ENCODE measurements at regions not wholly inside any gene's neighbourhood (a gene's known extent, or its start where the extent isn't known, plus 50 kb on each side); places are given as distances from the start of the nearest gene placed in this dataset.
A peak's percentile ranks its signal among the peaks of the same experiment; 100 is the strongest.

- no peaks in the 10 kb centered on the region for H3K9me3 ChIP-seq (ENCODE audit: control insufficient read depth in 2 of 2, low read length in 2 of 2)
- DNase-seq (no peak), ATAC-seq (ENCODE audit: low read depth in 2 of 2) (no peak)
- no peaks in the 10 kb centered on the region for H3K4me1 ChIP-seq (ENCODE audit: control insufficient read depth, insufficient read depth, low read length, poor library complexity, severe bottlenecking)
- H3K36me3 ChIP-seq (ENCODE audit: control insufficient read depth, insufficient read depth, low read length): no peaks in the 10 kb centered on the region
- H3K36me3 Mint-ChIP-seq: no peaks in the 10 kb centered on the region
- H3K27ac ChIP-seq (ENCODE audit: insufficient read depth, low read length, poor library complexity, severe bottlenecking): no peak overlapping the region
- no peak overlapping the region for H3K4me3 ChIP-seq (ENCODE audit: low read depth, low read length)
- no peaks in the 10 kb centered on the region for H3K27me3 ChIP-seq (ENCODE audit: control insufficient read depth, insufficient read depth, low read length)
- H3K4me1 Mint-ChIP-seq: no peaks in the 10 kb centered on the region
- H3K4me3 Mint-ChIP-seq: no peak overlapping the region
- no peaks in the 10 kb centered on the region for H3K27me3 Mint-ChIP-seq
- no peak overlapping the region for H3K27ac Mint-ChIP-seq
- peaks cover 0 to 2% (median 0%) of the 10 kb centered on the region in 7 donors for H3K9me3 Mint-ChIP-seq
Measured at GRCh38 chr22:48393885-48394284, 1433.8 kb downstream of the BRD1 start.

GRCh38 chr22:48393041-48393370 is 1434.7 kb downstream of the BRD1 start:
- Histone ChIP-seq H3K4me1 (ENCODE audit: control insufficient read depth, insufficient read depth, low read length, poor library complexity, severe bottlenecking) (no peaks in the 10 kb centered on the region), H3K4me3 (ENCODE audit: low read depth, low read length) (no peak overlapping the region), H3K36me3 (ENCODE audit: control insufficient read depth, insufficient read depth, low read length) (no peaks in the 10 kb centered on the region), H3K27me3 (ENCODE audit: control insufficient read depth, insufficient read depth, low read length) (no peaks in the 10 kb centered on the region), H3K9me3 (ENCODE audit: control insufficient read depth in 2 of 2, low read length in 2 of 2) (no peaks in the 10 kb centered on the region), H3K27ac (ENCODE audit: insufficient read depth, low read length, poor library complexity, severe bottlenecking) (no peak overlapping the region)
- H3K36me3 Mint-ChIP-seq: no peaks in the 10 kb centered on the region
- DNase-seq: no peak
- H3K4me1 Mint-ChIP-seq: no peaks in the 10 kb centered on the region
- no peak overlapping the region for H3K4me3 Mint-ChIP-seq
- peaks cover 0 to 2% (median 0%) of the 10 kb centered on the region in 7 donors for H3K9me3 Mint-ChIP-seq
- ATAC-seq (ENCODE audit: low read depth in 2 of 2): no peak
- no peaks in the 10 kb centered on the region for H3K27me3 Mint-ChIP-seq
- H3K27ac Mint-ChIP-seq: no peak overlapping the region

- Histone ChIP-seq H3K9me3 (ENCODE audit: control insufficient read depth in 2 of 2, low read length in 2 of 2) (no peaks in the 10 kb centered on the region), H3K36me3 (ENCODE audit: control insufficient read depth, insufficient read depth, low read length) (no peaks in the 10 kb centered on the region), H3K27ac (ENCODE audit: insufficient read depth, low read length, poor library complexity, severe bottlenecking) (no peak overlapping the region), H3K27me3 (ENCODE audit: control insufficient read depth, insufficient read depth, low read length) (no peaks in the 10 kb centered on the region), H3K4me3 (ENCODE audit: low read depth, low read length) (no peak overlapping the region), H3K4me1 (ENCODE audit: control insufficient read depth, insufficient read depth, low read length, poor library complexity, severe bottlenecking) (no peaks in the 10 kb centered on the region)
- H3K27me3 Mint-ChIP-seq: no peaks in the 10 kb centered on the region
- DNase-seq: no peak
- H3K9me3 Mint-ChIP-seq: peaks cover 0 to 1% (median 0%) of the 10 kb centered on the region in 7 donors
- no peaks in the 10 kb centered on the region for H3K4me1 Mint-ChIP-seq
- peak overlapping the region in 1 of 3 donors; percentile 48 for H3K27ac Mint-ChIP-seq
- no peaks in the 10 kb centered on the region for H3K36me3 Mint-ChIP-seq
- no peak for ATAC-seq (ENCODE audit: low read depth in 2 of 2)
- H3K4me3 Mint-ChIP-seq: no peak overlapping the region
Measured at GRCh38 chr22:48391820-48392219, 1435.9 kb downstream of the BRD1 start.

- no peak overlapping the region for H3K27ac Mint-ChIP-seq
Measured at GRCh38 chr22:48391171-48391711, 1436.4 kb downstream of the BRD1 start.

GRCh38 chr22:48389916-48390315 is 1437.8 kb downstream of the BRD1 start:
- no peaks in the 10 kb centered on the region for H3K27me3 Mint-ChIP-seq
- H3K9me3 Mint-ChIP-seq: peaks cover 0 to 11% (median 1%) of the 10 kb centered on the region in 7 donors
- ATAC-seq (ENCODE audit: low read depth in 2 of 2) (no peak), DNase-seq (no peak)
- no peak overlapping the region for H3K4me3 ChIP-seq (ENCODE audit: low read depth, low read length)
- no peaks in the 10 kb centered on the region for H3K4me1 Mint-ChIP-seq
- no peaks in the 10 kb centered on the region for H3K27me3 ChIP-seq (ENCODE audit: control insufficient read depth, insufficient read depth, low read length)
- no peak overlapping the region for H3K4me3 Mint-ChIP-seq
- H3K4me1 ChIP-seq (ENCODE audit: control insufficient read depth, insufficient read depth, low read length, poor library complexity, severe bottlenecking): no peaks in the 10 kb centered on the region
- H3K27ac ChIP-seq (ENCODE audit: insufficient read depth, low read length, poor library complexity, severe bottlenecking): no peak overlapping the region
- H3K9me3 ChIP-seq (ENCODE audit: control insufficient read depth in 2 of 2, low read length in 2 of 2): peaks cover 9 to 12% of the 10 kb centered on the region in 2 experiments
- H3K27ac Mint-ChIP-seq: no peak overlapping the region
- no peaks in the 10 kb centered on the region for H3K36me3 Mint-ChIP-seq
- H3K36me3 ChIP-seq (ENCODE audit: control insufficient read depth, insufficient read depth, low read length): no peaks in the 10 kb centered on the region

More at GRCh38 chr22:48391171-48391711, 1436.4 kb downstream of the BRD1 start:
- no peaks in the 10 kb centered on the region for H3K4me1 Mint-ChIP-seq
- Histone ChIP-seq H3K9me3 (ENCODE audit: control insufficient read depth in 2 of 2, low read length in 2 of 2) (no peaks in the 10 kb centered on the region), H3K27me3 (ENCODE audit: control insufficient read depth, insufficient read depth, low read length) (no peaks in the 10 kb centered on the region), H3K4me3 (ENCODE audit: low read depth, low read length) (no peak overlapping the region), H3K27ac (ENCODE audit: insufficient read depth, low read length, poor library complexity, severe bottlenecking) (no peak overlapping the region), H3K4me1 (ENCODE audit: control insufficient read depth, insufficient read depth, low read length, poor library complexity, severe bottlenecking) (no peaks in the 10 kb centered on the region), H3K36me3 (ENCODE audit: control insufficient read depth, insufficient read depth, low read length) (no peaks in the 10 kb centered on the region)
- DNase-seq: no peak
- ATAC-seq (ENCODE audit: low read depth in 2 of 2): no peak
- H3K4me3 Mint-ChIP-seq: no peak overlapping the region
- no peaks in the 10 kb centered on the region for H3K36me3 Mint-ChIP-seq
- peaks cover 0 to 2% (median 0%) of the 10 kb centered on the region in 7 donors for H3K9me3 Mint-ChIP-seq
- H3K27me3 Mint-ChIP-seq: no peaks in the 10 kb centered on the region

DNA sequence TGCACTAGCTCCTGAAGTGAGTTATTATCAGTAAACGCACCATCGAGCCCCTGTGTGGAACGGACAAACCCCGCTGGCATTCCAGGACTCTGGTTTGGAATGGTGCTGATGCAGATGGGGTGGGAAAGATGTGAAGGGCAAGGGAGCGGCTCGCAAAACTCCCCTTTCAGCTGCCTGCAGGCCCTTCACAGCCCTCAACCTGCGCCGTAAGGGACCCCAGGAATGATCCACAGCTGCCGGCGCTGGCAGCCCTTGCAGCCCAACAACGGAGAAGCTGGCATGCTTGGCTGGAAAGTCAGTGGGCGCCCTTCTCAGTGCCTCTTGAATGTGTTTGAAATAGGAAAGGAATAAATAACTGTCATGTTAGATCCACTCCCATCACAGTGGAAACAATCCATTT is 1445.5 kb downstream of the BRD1 start:
- Mint-ChIP-seq H3K36me3 (no peaks in the 10 kb centered on the region), H3K27ac (no peak overlapping the region), H3K4me3 (no peak overlapping the region), H3K9me3 (peaks cover 0 to 20% (median 5%) of the 10 kb centered on the region in 7 donors), H3K4me1 (no peaks in the 10 kb centered on the region), H3K27me3 (no peaks in the 10 kb centered on the region)
- no peaks in the 10 kb centered on the region for H3K27me3 ChIP-seq (ENCODE audit: control insufficient read depth, insufficient read depth, low read length)
- H3K4me3 ChIP-seq (ENCODE audit: low read depth, low read length): no peak overlapping the region
- H3K4me1 ChIP-seq (ENCODE audit: control insufficient read depth, insufficient read depth, low read length, poor library complexity, severe bottlenecking): no peaks in the 10 kb centered on the region
- no peak for DNase-seq
- H3K9me3 ChIP-seq (ENCODE audit: control insufficient read depth in 2 of 2, low read length in 2 of 2): peaks cover 9 to 16% of the 10 kb centered on the region in 2 experiments
- no peaks in the 10 kb centered on the region for H3K36me3 ChIP-seq (ENCODE audit: control insufficient read depth, insufficient read depth, low read length)
- ATAC-seq (ENCODE audit: low read depth in 2 of 2): no peak
- no peak overlapping the region for H3K27ac ChIP-seq (ENCODE audit: insufficient read depth, low read length, poor library complexity, severe bottlenecking)

DNA sequence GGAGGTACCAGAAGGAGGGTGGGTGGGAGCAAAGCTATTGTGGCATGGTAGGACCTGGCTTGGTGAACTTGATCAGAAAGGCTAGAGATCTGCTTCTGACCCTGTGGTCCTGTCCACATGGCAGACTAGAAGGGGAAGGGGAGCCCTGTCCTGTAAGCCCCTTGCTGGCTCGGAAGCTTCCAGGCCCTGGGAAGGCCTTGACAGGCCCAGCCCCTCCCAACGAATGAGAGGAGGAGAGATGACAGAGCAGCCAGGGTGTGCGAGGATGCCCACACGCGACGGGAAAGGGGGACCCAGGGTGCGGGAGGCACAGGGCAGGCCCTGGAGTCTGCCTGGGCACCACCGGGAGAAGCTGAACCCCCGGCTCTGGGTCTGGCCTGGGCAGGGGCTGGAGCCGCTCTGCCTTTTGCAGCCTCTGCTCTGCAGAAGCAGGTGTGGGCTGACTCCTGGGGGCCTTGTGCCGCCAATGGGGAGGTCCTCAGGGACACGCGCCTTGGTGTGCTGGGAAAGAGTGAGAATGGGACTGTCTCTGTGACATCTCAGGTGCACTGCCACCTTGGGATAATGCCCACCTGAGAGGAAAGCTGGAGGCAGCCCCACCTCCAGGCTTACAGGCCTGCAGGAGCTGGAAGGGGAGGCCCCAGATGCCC is 1447.5 kb downstream of the BRD1 start:
- Mint-ChIP-seq H3K4me3 (no peak overlapping the region), H3K36me3 (no peaks in the 10 kb centered on the region), H3K4me1 (no peaks in the 10 kb centered on the region), H3K27ac (no peak overlapping the region), H3K27me3 (peaks cover 6% of the 10 kb centered on the region), H3K9me3 (peaks cover 0 to 12% (median 5%) of the 10 kb centered on the region in 7 donors)
- no peak for DNase-seq
- Histone ChIP-seq H3K27me3 (ENCODE audit: control insufficient read depth, insufficient read depth, low read length) (no peaks in the 10 kb centered on the region), H3K4me1 (ENCODE audit: control insufficient read depth, insufficient read depth, low read length, poor library complexity, severe bottlenecking) (no peaks in the 10 kb centered on the region), H3K27ac (ENCODE audit: insufficient read depth, low read length, poor library complexity, severe bottlenecking) (no peak overlapping the region), H3K36me3 (ENCODE audit: control insufficient read depth, insufficient read depth, low read length) (no peaks in the 10 kb centered on the region), H3K9me3 (ENCODE audit: control insufficient read depth in 2 of 2, low read length in 2 of 2) (peaks cover 3 to 5% of the 10 kb centered on the region in 2 experiments), H3K4me3 (ENCODE audit: low read depth, low read length) (no peak overlapping the region)
- no peak for ATAC-seq (ENCODE audit: low read depth in 2 of 2)

GRCh38 chr22:48379371-48379770 is 1448.3 kb downstream of the BRD1 start:
- H3K27ac Mint-ChIP-seq: no peak overlapping the region
- Histone ChIP-seq H3K27ac (ENCODE audit: insufficient read depth, low read length, poor library complexity, severe bottlenecking) (no peak overlapping the region), H3K4me1 (ENCODE audit: control insufficient read depth, insufficient read depth, low read length, poor library complexity, severe bottlenecking) (no peaks in the 10 kb centered on the region), H3K4me3 (ENCODE audit: low read depth, low read length) (no peak overlapping the region), H3K27me3 (ENCODE audit: control insufficient read depth, insufficient read depth, low read length) (no peaks in the 10 kb centered on the region), H3K9me3 (ENCODE audit: control insufficient read depth in 2 of 2, low read length in 2 of 2) (no peaks in the 10 kb centered on the region), H3K36me3 (ENCODE audit: control insufficient read depth, insufficient read depth, low read length) (no peaks in the 10 kb centered on the region)
- DNase-seq (no peak), ATAC-seq (ENCODE audit: low read depth in 2 of 2) (no peak)
- H3K36me3 Mint-ChIP-seq: no peaks in the 10 kb centered on the region
- H3K27me3 Mint-ChIP-seq: peaks cover 6% of the 10 kb centered on the region
- no peak overlapping the region for H3K4me3 Mint-ChIP-seq
- H3K4me1 Mint-ChIP-seq: no peaks in the 10 kb centered on the region
- peaks cover 0 to 5% (median 3%) of the 10 kb centered on the region in 7 donors for H3K9me3 Mint-ChIP-seq
